ENCODE measurements at regions not wholly inside any gene's neighbourhood (a gene's known extent, or its start where the extent isn't known, plus 50 kb on each side); places are given as distances from the start of the nearest gene placed in this dataset.

DNA sequence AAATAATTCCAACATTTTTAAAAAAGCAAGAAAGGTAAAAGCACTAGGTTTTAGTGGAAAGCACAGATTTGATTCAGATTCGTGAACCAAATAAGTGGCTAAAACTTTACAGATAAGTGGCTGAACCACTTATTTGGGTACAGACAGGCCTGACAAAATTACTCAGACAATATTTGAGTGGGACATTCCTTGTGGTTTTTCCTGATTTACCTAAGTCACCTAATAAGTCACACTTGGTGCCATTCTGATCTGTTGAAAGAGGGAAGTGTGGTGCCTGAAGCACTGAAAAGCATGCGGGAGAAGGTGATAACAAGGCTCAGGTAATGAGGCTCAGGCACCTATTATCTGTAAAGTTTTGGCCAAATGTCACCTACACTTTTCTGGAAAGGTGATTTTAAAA lies 81.6 kb upstream of the CD55 start:
- TF ChIP-seq, protein P1, sequence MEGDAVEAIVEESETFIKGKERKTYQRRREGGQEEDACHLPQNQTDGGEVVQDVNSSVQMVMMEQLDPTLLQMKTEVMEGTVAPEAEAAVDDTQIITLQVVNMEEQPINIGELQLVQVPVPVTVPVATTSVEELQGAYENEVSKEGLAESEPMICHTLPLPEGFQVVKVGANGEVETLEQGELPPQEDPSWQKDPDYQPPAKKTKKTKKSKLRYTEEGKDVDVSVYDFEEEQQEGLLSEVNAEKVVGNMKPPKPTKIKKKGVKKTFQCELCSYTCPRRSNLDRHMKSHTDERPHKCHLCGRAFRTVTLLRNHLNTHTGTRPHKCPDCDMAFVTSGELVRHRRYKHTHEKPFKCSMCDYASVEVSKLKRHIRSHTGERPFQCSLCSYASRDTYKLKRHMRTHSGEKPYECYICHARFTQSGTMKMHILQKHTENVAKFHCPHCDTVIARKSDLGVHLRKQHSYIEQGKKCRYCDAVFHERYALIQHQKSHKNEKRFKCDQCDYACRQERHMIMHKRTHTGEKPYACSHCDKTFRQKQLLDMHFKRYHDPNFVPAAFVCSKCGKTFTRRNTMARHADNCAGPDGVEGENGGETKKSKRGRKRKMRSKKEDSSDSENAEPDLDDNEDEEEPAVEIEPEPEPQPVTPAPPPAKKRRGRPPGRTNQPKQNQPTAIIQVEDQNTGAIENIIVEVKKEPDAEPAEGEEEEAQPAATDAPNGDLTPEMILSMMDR (tag by site-specific recombination; IDR thresholded peaks at IDR 0.05) = no peak
- TF ChIP-seq ZNF335 (tag by site-specific recombination; conservative IDR thresholded peaks at IDR 0.05) (no peak), HOXD13 (CRISPR knock-in tag; IDR thresholded peaks at IDR 0.05; ENCODE audit: borderline replicate concordance) (no peak), SETDB1 (IDR thresholded peaks at IDR 0.05; ENCODE audit: insufficient read length, low read length) (no peak), MEIS1 (CRISPR knock-in tag; IDR thresholded peaks at IDR 0.05; ENCODE audit: borderline replicate concordance) (no peak), ZNF621 (tag by site-specific recombination; IDR thresholded peaks at IDR 0.05) (no peak), MZF1 (tag by site-specific recombination; IDR thresholded peaks at IDR 0.05; ENCODE audit: borderline replicate concordance) (no peak)
- TF ChIP-seq, protein P2, sequence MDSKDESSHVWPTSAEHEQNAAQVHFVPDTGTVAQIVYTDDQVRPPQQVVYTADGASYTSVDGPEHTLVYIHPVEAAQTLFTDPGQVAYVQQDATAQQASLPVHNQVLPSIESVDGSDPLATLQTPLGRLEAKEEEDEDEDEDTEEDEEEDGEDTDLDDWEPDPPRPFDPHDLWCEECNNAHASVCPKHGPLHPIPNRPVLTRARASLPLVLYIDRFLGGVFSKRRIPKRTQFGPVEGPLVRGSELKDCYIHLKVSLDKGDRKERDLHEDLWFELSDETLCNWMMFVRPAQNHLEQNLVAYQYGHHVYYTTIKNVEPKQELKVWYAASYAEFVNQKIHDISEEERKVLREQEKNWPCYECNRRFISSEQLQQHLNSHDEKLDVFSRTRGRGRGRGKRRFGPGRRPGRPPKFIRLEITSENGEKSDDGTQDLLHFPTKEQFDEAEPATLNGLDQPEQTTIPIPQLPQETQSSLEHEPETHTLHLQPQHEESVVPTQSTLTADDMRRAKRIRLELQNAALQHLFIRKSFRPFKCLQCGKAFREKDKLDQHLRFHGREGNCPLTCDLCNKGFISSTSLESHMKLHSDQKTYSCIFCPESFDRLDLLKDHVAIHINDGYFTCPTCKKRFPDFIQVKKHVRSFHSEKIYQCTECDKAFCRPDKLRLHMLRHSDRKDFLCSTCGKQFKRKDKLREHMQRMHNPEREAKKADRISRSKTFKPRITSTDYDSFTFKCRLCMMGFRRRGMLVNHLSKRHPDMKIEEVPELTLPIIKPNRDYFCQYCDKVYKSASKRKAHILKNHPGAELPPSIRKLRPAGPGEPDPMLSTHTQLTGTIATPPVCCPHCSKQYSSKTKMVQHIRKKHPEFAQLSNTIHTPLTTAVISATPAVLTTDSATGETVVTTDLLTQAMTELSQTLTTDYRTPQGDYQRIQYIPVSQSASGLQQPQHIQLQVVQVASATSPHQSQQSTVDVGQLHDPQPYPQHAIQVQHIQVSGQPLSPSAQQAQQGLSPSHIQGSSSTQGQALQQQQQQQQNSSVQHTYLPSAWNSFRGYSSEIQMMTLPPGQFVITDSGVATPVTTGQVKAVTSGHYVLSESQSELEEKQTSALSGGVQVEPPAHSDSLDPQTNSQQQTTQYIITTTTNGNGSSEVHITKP (tag by site-specific recombination; IDR thresholded peaks at IDR 0.05) = no peak
